ENCODE measurements at regions not wholly inside any gene's neighbourhood (a gene's known extent, or its start where the extent isn't known, plus 50 kb on each side); places are given as distances from the start of the nearest gene placed in this dataset.

DNA sequence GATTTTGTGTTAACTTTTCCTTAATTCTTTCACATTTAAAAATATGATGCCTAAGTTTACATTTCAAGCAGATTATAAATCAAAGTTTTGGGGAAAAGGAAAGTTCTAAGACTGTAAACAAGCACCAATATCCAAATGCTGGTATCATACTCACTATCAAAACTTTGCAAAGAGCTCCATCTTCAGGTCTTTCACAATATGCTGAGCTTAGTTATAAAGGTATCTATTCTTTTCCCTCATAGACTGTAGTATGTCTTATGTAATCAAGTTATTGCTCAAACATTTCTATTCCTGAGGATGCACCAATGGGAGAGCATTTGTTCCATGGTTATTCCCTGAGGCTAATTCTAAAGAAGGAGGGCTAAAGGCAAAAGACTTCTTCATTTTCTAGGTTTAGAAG, 207.9 kb upstream of the FAM241A start:
- TF ChIP-seq, protein P1, sequence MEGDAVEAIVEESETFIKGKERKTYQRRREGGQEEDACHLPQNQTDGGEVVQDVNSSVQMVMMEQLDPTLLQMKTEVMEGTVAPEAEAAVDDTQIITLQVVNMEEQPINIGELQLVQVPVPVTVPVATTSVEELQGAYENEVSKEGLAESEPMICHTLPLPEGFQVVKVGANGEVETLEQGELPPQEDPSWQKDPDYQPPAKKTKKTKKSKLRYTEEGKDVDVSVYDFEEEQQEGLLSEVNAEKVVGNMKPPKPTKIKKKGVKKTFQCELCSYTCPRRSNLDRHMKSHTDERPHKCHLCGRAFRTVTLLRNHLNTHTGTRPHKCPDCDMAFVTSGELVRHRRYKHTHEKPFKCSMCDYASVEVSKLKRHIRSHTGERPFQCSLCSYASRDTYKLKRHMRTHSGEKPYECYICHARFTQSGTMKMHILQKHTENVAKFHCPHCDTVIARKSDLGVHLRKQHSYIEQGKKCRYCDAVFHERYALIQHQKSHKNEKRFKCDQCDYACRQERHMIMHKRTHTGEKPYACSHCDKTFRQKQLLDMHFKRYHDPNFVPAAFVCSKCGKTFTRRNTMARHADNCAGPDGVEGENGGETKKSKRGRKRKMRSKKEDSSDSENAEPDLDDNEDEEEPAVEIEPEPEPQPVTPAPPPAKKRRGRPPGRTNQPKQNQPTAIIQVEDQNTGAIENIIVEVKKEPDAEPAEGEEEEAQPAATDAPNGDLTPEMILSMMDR (IDR thresholded peaks at IDR 0.05): peak; percentile 74
- no peak for TF ChIP-seq ZFX (IDR thresholded peaks at IDR 0.05; ENCODE audit: borderline replicate concordance)
